CD8-positive, alpha-beta memory T cell (primary cell): ENCODE measurements at regions not wholly inside any gene's neighbourhood (a gene's known extent, or its start where the extent isn't known, plus 50 kb on each side); places are given as distances from the start of the nearest gene placed in this dataset.

Source experiments
- CTCF ChIA-PET: fragments of 350-600 bp; sonication (Branson Sonifier 250); formaldehyde crosslinking; loops from one replicate; lab custom pipeline; 2021; ENCODE audit warnings: antibody characterized with exemption; lab: Charles Lee
- POLR2A ChIA-PET: fragments of 350-600 bp; sonication (Branson Sonifier 250); formaldehyde crosslinking; loops from one replicate; lab custom pipeline; 2021; ENCODE audit warnings: antibody characterized with exemption; lab: Charles Lee
- DNase-seq, 5 donors: peaks; one replicate each; pipeline versions ENCODE4 v3.0.0 to v3.0.0-alpha.2; 2020 to 2022; ENCODE audit warnings: mixed read lengths in 1 of 5
- H3K27ac ChIP-seq: one replicate; pipeline ENCODE4 v1.7.0; 2013; ENCODE audit warnings: low read depth, mild to moderate bottlenecking, low read length, moderate library complexity
- H3K27me3 ChIP-seq: 2 replicates; pipeline ENCODE4 v1.7.0; 2013; ENCODE audit warnings: low read length, mild to moderate bottlenecking; ENCODE audit not compliant: insufficient read depth, poor library complexity, severe bottlenecking
- H3K36me3 ChIP-seq: 2 replicates; pipeline ENCODE4 v1.7.0; 2013; ENCODE audit warnings: mild to moderate bottlenecking, low read length, moderate library complexity; ENCODE audit not compliant: insufficient read depth
- H3K4me1 ChIP-seq: 2 replicates; pipeline ENCODE4 v1.7.0; 2013; ENCODE audit warnings: mild to moderate bottlenecking, low read length, moderate library complexity; ENCODE audit not compliant: insufficient read depth
- H3K4me3 ChIP-seq: 2 replicates; pipeline ENCODE4 v1.7.0; 2013; ENCODE audit warnings: mild to moderate bottlenecking, low read length
- H3K9me3 ChIP-seq: 2 replicates; pipeline ENCODE4 v1.7.0; 2013; ENCODE audit warnings: mild to moderate bottlenecking, low read length
- H3K27ac Mint-ChIP-seq, 8 donors: one replicate each; pipeline ENCODE4 v1.8.0; 2020 to 2021; ENCODE audit warnings: mixed read lengths in 8 of 8, mild to moderate bottlenecking in 6 of 8, inconsistent platforms in 3 of 8, moderate library complexity in 3 of 8
- H3K27me3 Mint-ChIP-seq, 2 donors: one replicate each; pipeline ENCODE4 v1.8.0; 2020 to 2021; ENCODE audit warnings: mixed read lengths in 2 of 2, mild to moderate bottlenecking in 1 of 2, moderate library complexity in 1 of 2
- H3K36me3 Mint-ChIP-seq, 3 donors: one replicate each; pipeline ENCODE4 v1.8.0; 2020 to 2021; ENCODE audit warnings: mixed read lengths in 3 of 3, inconsistent platforms in 1 of 3, mild to moderate bottlenecking in 1 of 3
- H3K4me1 Mint-ChIP-seq, 3 donors: one replicate each; pipeline ENCODE4 v1.8.0; 2020 to 2021; ENCODE audit warnings: mixed read lengths in 3 of 3, inconsistent platforms in 1 of 3, mild to moderate bottlenecking in 1 of 3
- H3K4me3 Mint-ChIP-seq, 7 donors: one replicate each; pipeline ENCODE4 v1.8.0; 2020 to 2021; ENCODE audit warnings: mixed read lengths in 7 of 7, mild to moderate bottlenecking in 6 of 7, moderate library complexity in 4 of 7, inconsistent platforms in 2 of 7
- H3K9me3 Mint-ChIP-seq, 5 donors: one replicate each; pipeline ENCODE4 v1.8.0; 2020 to 2022; ENCODE audit warnings: mixed read lengths in 5 of 5, mild to moderate bottlenecking in 3 of 5, moderate library complexity in 2 of 5, inconsistent platforms in 1 of 5

DNA sequence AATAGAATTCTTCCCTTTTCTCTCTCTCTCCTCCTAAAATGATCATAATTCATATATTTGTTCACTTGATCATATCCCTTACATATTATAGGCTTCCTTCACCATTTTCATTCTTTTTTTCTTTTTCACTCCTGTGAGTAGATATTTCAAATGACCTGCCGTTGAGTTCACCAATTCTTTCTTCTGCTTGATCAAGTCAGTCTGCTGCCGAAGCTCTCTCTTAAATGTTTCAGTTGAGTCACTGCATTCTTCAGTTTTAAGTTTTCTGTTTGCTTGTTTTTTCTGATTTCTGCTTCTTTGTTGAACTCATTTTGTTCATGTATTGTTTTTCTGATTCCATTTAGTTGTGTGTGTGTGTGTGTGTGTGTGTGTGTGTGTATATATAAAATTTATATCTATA is 354.3 kb downstream of the GPAT3 start:
- peaks cover 0 to 3% (median 0%) of the 10 kb centered on the region in 5 donors for H3K9me3 Mint-ChIP-seq
- H3K36me3 Mint-ChIP-seq, result no peaks in the 10 kb centered on the region
- Histone ChIP-seq H3K36me3 (no peaks in the 10 kb centered on the region), H3K9me3 (no peaks in the 10 kb centered on the region), H3K4me3 (no peak overlapping the region), H3K27me3 (no peaks in the 10 kb centered on the region), H3K4me1 (no peaks in the 10 kb centered on the region), H3K27ac (no peak overlapping the region)
- ChIA-PET CTCF (no interaction called here), POLR2A (no interaction called here)
- no peak for DNase-seq
- H3K27me3 Mint-ChIP-seq, result no peaks in the 10 kb centered on the region
- no peak overlapping the region for H3K4me3 Mint-ChIP-seq
- H3K4me1 Mint-ChIP-seq, result no peaks in the 10 kb centered on the region
- no peak overlapping the region for H3K27ac Mint-ChIP-seq

GRCh38 chr4:83889802-83890201 is 353.9 kb downstream of the GPAT3 start:
- no peaks in the 10 kb centered on the region for H3K27me3 Mint-ChIP-seq
- Histone ChIP-seq H3K27me3 (no peaks in the 10 kb centered on the region), H3K4me1 (no peaks in the 10 kb centered on the region), H3K4me3 (no peak overlapping the region), H3K36me3 (no peaks in the 10 kb centered on the region), H3K9me3 (no peaks in the 10 kb centered on the region), H3K27ac (no peak overlapping the region)
- no peak overlapping the region for H3K27ac Mint-ChIP-seq
- ChIA-PET CTCF (no interaction called here), POLR2A (no interaction called here)
- no peak overlapping the region for H3K4me3 Mint-ChIP-seq
- no peaks in the 10 kb centered on the region for H3K36me3 Mint-ChIP-seq
- H3K4me1 Mint-ChIP-seq, result no peaks in the 10 kb centered on the region
- no peak for DNase-seq
- H3K9me3 Mint-ChIP-seq, result peaks cover 0 to 3% (median 0%) of the 10 kb centered on the region in 5 donors

DNA sequence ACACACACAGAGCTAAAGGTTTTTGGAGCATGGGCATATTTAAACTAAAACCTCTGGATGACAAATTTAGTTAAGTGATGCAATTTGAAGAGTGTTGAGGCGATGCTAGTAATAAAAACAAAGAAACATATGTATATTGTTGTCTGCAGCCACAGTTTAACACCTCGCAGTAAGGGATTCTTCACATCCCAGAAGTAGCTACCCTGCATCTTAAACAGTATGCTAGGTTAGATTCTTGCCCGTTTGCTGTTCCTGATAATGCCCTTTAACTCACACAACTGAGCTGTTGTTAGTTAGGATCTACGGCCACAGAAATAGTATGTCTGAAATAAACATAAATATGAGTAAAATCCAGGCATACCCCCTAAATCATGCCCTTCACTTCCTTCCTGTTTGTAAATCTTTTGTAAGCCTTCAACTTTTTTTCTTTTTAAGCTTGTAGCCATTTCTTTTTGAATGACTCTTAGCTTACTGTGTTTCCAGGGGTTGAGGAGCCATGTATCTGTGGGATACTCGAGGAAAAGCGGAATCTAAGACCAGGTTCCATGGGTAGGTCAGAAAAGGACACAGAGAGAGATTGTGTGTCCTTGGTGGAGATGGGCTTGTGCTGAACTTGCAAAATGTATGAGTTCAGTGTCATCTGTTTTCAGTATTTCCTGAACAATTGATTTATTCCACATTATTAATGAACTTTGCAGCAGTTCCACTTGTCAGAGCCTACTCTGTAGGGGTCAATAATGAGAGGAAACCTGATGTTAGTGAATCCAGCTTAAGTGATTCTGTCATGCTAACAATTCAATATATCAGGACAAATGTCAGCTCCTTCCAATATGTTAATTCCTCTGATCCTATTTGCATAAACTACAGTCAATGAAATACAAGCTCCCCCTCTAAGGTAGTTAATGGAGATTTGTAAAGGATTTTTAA is 349.6 kb downstream of the GPAT3 start:
- H3K9me3 Mint-ChIP-seq, result no peaks in the 10 kb centered on the region
- H3K4me1 ChIP-seq, result no peaks in the 10 kb centered on the region
- POLR2A ChIA-PET, result no interaction called here
- no peaks in the 10 kb centered on the region for H3K36me3 Mint-ChIP-seq
- no peak for DNase-seq
- no peak overlapping the region for H3K4me3 Mint-ChIP-seq
- H3K36me3 ChIP-seq, result no peaks in the 10 kb centered on the region
- no peak overlapping the region for H3K4me3 ChIP-seq
- no peak overlapping the region for H3K27ac ChIP-seq
- H3K27ac Mint-ChIP-seq, result no peak overlapping the region
- H3K27me3 ChIP-seq, result no peaks in the 10 kb centered on the region
- H3K27me3 Mint-ChIP-seq, result no peaks in the 10 kb centered on the region
- CTCF ChIA-PET, result interaction anchor here (0.6 kb wide), 1 partner anchor 104 kb away, joined by 3 read pairs; no protein-coding TSS in a partner anchor
- H3K4me1 Mint-ChIP-seq, result no peaks in the 10 kb centered on the region
- no peaks in the 10 kb centered on the region for H3K9me3 ChIP-seq

DNA sequence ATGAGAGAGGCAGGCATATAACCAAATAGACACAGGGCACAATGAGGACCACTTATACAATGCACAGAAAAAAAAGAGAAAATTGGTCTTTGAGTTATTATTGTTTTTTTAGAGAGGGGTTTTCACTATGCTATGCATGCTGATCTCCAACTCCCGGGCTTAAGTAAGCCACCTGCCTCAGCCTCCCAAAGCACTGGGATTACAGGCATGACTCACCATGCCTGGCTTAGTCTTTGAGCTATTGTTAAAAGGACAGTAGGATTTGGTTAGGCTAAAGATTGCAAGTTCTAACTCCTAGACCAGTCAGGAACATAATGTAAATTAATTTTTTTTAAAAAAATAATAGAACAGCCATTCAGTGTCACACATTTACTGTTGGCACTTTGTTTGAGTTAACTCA is 340.1 kb downstream of the GPAT3 start:
- Histone ChIP-seq H3K4me1 (no peaks in the 10 kb centered on the region), H3K9me3 (no peaks in the 10 kb centered on the region), H3K27me3 (no peaks in the 10 kb centered on the region), H3K36me3 (no peaks in the 10 kb centered on the region), H3K4me3 (no peak overlapping the region), H3K27ac (no peak overlapping the region)
- H3K27ac Mint-ChIP-seq, result no peak overlapping the region
- ChIA-PET POLR2A (no interaction called here), CTCF (no interaction called here)
- H3K36me3 Mint-ChIP-seq, result no peaks in the 10 kb centered on the region
- no peaks in the 10 kb centered on the region for H3K4me1 Mint-ChIP-seq
- peaks cover 0 to 2% (median 0%) of the 10 kb centered on the region in 5 donors for H3K9me3 Mint-ChIP-seq
- H3K27me3 Mint-ChIP-seq, result peaks cover 0 to 3% of the 10 kb centered on the region in 2 donors
- H3K4me3 Mint-ChIP-seq, result no peak overlapping the region
- no peak for DNase-seq

DNA sequence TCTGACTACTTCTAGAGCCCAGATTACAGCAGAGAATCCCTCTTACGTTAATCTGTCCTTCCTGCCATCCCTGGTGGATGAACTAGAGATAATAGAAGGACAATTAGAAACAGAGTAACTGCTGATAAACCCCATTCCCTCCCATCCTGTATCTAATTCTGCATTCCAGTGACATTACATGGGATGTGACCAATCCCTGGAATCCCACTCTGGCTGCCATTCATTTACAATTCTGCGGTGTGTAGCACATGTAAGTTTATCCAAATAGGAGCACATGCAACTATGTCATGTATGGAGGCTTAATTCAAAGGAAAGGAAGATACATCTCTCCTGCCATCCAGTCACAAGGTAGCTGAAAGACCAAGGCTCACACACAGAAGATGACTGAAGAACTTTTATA is 339.5 kb downstream of the GPAT3 start:
- no peak for DNase-seq
- no peak overlapping the region for H3K4me3 ChIP-seq
- no peak overlapping the region for H3K27ac ChIP-seq
- H3K36me3 ChIP-seq, result no peaks in the 10 kb centered on the region
- peaks cover 0 to 2% (median 0%) of the 10 kb centered on the region in 5 donors for H3K9me3 Mint-ChIP-seq
- no peak overlapping the region for H3K4me3 Mint-ChIP-seq
- H3K27me3 ChIP-seq, result no peaks in the 10 kb centered on the region
- no peaks in the 10 kb centered on the region for H3K4me1 ChIP-seq
- POLR2A ChIA-PET, result no interaction called here
- CTCF ChIA-PET, result no interaction called here
- H3K36me3 Mint-ChIP-seq, result no peaks in the 10 kb centered on the region
- no peaks in the 10 kb centered on the region for H3K4me1 Mint-ChIP-seq
- no peaks in the 10 kb centered on the region for H3K9me3 ChIP-seq
- no peak overlapping the region for H3K27ac Mint-ChIP-seq
- H3K27me3 Mint-ChIP-seq, result peaks cover 0 to 3% of the 10 kb centered on the region in 2 donors

DNA sequence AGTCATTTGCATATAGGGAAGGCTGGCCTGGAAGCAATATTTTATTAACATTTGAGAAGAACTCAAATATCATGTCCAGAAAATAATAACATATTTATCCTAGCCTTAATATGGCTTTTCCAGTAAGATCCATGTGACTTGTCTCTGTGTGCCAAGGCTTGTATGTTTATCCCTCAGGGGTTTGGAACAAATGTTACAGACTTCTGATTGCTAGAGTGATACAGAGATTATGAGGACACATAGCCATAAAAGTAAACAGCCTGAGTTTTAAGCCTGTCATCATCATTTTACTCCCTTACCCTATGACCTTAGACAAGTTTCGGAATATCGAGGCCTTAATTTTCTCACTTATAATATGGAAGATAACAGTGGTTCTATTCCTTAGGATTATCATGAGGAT is 338.1 kb downstream of the GPAT3 start:
- Histone ChIP-seq H3K36me3 (no peaks in the 10 kb centered on the region), H3K4me3 (no peak overlapping the region), H3K4me1 (no peaks in the 10 kb centered on the region), H3K27ac (no peak overlapping the region), H3K27me3 (no peaks in the 10 kb centered on the region), H3K9me3 (no peaks in the 10 kb centered on the region)
- Mint-ChIP-seq H3K4me3 (no peak overlapping the region), H3K36me3 (no peaks in the 10 kb centered on the region), H3K4me1 (no peaks in the 10 kb centered on the region), H3K27ac (no peak overlapping the region), H3K9me3 (peaks cover 0 to 2% (median 0%) of the 10 kb centered on the region in 5 donors), H3K27me3 (peaks cover 0 to 2% of the 10 kb centered on the region in 2 donors)
- POLR2A ChIA-PET, result no interaction called here
- CTCF ChIA-PET, result no interaction called here
- no peak for DNase-seq

GRCh38 chr4:83870328-83870950 is 334.5 kb downstream of the GPAT3 start:
- H3K4me3 Mint-ChIP-seq, result no peak overlapping the region
- Histone ChIP-seq H3K9me3 (no peaks in the 10 kb centered on the region), H3K4me3 (no peak overlapping the region), H3K27me3 (no peaks in the 10 kb centered on the region), H3K36me3 (no peaks in the 10 kb centered on the region), H3K4me1 (no peaks in the 10 kb centered on the region), H3K27ac (no peak overlapping the region)
- no peaks in the 10 kb centered on the region for H3K9me3 Mint-ChIP-seq
- H3K27ac Mint-ChIP-seq, result no peak overlapping the region
- no peaks in the 10 kb centered on the region for H3K36me3 Mint-ChIP-seq
- H3K4me1 Mint-ChIP-seq, result no peaks in the 10 kb centered on the region
- CTCF ChIA-PET, result no interaction called here
- POLR2A ChIA-PET, result no interaction called here
- no peak for DNase-seq
- no peaks in the 10 kb centered on the region for H3K27me3 Mint-ChIP-seq

DNA sequence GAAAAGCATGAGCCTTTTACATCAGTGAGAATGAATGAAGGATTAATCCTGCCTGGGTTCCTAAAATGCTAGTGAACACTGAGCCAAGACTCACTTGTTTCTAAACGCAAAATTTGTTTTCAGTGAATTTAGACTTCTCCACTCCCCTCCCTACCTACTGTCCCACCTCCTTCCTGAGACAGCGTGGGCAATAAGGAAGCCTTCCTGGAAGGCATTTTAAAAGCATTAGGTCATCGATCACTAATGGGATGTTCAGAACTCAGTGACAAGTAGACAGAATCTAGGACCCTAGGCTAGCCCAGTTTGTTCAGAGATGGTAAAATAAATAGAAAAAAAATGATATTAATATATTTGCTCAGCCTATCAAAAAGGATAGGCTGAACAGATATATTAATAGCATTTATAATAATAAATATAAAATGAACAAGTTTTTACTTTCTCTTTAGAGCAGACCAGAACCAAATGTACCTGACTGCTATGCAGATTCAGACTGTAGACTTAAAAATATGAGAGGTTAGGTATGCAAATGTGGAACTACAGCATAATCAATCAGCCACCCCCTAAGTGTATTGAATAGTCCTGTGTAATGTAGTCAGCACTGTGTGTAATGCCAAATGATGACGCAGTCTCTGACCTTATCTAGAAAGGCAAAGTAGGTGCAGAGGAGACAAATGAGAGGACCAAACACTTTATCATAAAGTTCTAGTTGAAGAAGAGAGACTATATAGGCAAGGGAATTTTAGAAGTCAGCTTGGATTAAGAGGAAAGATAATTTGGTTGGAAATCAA is 331.1 kb downstream of the GPAT3 start:
- Histone ChIP-seq H3K4me1 (no peaks in the 10 kb centered on the region), H3K9me3 (no peaks in the 10 kb centered on the region), H3K27ac (no peak overlapping the region), H3K36me3 (no peaks in the 10 kb centered on the region), H3K4me3 (no peak overlapping the region), H3K27me3 (no peaks in the 10 kb centered on the region)
- H3K27ac Mint-ChIP-seq, result no peak overlapping the region
- peaks cover 0 to 3% of the 10 kb centered on the region in 2 donors for H3K27me3 Mint-ChIP-seq
- DNase-seq, result no peak
- H3K4me3 Mint-ChIP-seq, result no peak overlapping the region
- H3K36me3 Mint-ChIP-seq, result no peaks in the 10 kb centered on the region
- ChIA-PET POLR2A (no interaction called here), CTCF (no interaction called here)
- peaks cover 0 to 3% (median 0%) of the 10 kb centered on the region in 5 donors for H3K9me3 Mint-ChIP-seq
- no peaks in the 10 kb centered on the region for H3K4me1 Mint-ChIP-seq
